ENCODE measurements at regions not wholly inside any gene's neighbourhood (a gene's known extent, or its start where the extent isn't known, plus 50 kb on each side); places are given as distances from the start of the nearest gene placed in this dataset.
"Not testable (repeated sequence)": the region's sequence is repeated elsewhere in the genome, so short reads cannot be mapped to it uniquely, and the experiment has no call there.

DNA sequence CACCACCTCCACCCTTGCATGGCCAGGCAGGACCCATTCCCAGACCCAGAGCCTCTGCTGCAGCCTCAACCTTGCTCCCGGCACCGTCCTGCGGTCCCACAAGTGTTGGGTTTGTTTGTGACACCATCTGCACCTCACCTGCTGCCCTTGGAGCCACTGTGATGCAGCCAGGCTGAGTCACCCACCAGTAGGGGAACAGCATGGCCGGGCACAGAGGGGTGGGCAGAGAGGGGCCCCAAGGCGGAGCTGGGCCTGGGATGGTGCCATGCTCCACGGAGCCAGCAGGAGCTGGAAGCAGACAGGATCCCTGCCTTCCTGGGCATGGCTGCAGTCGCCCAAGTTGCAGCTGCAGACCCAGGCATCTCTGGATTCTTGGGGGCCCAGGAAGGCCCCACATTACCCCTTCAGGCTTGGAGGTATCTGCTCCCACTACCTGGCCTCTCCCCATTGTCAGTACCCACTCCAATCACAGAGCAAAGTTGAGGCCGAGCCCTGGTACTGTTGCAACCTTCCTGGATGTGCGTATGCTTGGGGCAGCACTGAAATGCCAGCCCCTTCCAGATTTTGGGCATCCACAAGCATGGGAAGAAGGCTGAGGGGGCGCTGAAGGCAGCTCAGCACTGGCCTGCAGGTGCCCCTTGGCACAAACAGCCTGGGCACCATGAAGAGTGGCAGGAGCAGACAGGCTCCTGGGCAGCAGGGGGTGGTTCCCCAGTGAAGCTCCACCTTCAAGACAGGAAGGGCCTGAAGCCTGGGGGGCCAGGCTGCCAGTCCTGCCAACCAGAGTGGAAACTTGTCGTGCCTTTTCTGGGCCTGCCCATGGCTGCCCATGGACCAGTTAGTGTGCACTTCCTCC, 172.8 kb downstream of the MATN1 start:
- no peak for TF ChIP-seq EP300 (conservative IDR thresholded peaks at IDR 0.05; ENCODE audit: poor library complexity, severe bottlenecking)
- no peak for TF ChIP-seq SMC3 (conservative IDR thresholded peaks at IDR 0.05; ENCODE audit: poor library complexity)
- TF ChIP-seq TAF1 (IDR thresholded peaks at IDR 0.05; ENCODE audit: low read depth), result no peak
- no peak for TF ChIP-seq EZH2 (IDR thresholded peaks at IDR 0.05; ENCODE audit: borderline replicate concordance, insufficient read depth, low read length, poor library complexity, severe bottlenecking)
- no peak for TF ChIP-seq POLR2AphosphoS5 (IDR thresholded peaks at IDR 0.05)
- TF ChIP-seq, protein P1, sequence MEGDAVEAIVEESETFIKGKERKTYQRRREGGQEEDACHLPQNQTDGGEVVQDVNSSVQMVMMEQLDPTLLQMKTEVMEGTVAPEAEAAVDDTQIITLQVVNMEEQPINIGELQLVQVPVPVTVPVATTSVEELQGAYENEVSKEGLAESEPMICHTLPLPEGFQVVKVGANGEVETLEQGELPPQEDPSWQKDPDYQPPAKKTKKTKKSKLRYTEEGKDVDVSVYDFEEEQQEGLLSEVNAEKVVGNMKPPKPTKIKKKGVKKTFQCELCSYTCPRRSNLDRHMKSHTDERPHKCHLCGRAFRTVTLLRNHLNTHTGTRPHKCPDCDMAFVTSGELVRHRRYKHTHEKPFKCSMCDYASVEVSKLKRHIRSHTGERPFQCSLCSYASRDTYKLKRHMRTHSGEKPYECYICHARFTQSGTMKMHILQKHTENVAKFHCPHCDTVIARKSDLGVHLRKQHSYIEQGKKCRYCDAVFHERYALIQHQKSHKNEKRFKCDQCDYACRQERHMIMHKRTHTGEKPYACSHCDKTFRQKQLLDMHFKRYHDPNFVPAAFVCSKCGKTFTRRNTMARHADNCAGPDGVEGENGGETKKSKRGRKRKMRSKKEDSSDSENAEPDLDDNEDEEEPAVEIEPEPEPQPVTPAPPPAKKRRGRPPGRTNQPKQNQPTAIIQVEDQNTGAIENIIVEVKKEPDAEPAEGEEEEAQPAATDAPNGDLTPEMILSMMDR (IDR thresholded peaks at IDR 0.05; ENCODE audit: poor library complexity, severe bottlenecking), result no peak
- Histone ChIP-seq H3K9ac (ENCODE audit: low read length) (no peak overlapping the region), H2AFZ (ENCODE audit: low read depth, low read length) (no peak overlapping the region), H3K9me2 (ENCODE audit: insufficient read depth, low read length) (no peaks in the 10 kb centered on the region), H4K20me1 (ENCODE audit: insufficient read depth) (no peaks in the 10 kb centered on the region), H3K27ac (ENCODE audit: low read length) (no peak overlapping the region), H3K9me3 (ENCODE audit: low read length) (no peaks in the 10 kb centered on the region), H3K4me3 (ENCODE audit: low read length) (no peak overlapping the region), H3K27me3 (ENCODE audit: insufficient read depth, low read depth, low read length) (no peaks in the 10 kb centered on the region), H3K4me2 (ENCODE audit: low read length) (no peak overlapping the region), H3K36me3 (ENCODE audit: insufficient read depth, low read length) (no peaks in the 10 kb centered on the region), H3K79me2 (replicated peaks; ENCODE audit: insufficient read depth, low read length) (no peaks in the 10 kb centered on the region), H3F3A (ENCODE audit: insufficient read depth, low read length, poor library complexity, severe bottlenecking) (no peaks in the 10 kb centered on the region)

DNA sequence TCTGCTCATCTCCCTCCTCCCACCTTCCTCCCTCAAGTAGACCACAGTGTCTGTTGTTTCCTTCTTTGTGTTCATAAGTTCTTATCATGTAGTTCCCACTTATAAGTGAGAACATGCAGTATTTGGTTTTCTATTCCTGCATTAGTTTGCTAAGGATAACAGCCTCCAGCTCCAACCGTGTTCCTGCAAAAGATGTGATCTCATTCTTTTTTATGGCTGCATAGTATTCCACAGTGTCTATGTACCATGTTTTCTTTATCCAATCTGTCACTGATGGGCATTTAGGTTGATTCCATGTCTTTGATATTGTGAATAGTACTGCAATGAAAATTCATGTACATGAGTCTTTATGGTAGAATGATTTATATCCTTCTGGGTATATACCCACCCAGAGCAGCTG, 173.5 kb downstream of the MATN1 start:
- H3K4me2 ChIP-seq (ENCODE audit: low read length); H2AFZ ChIP-seq (ENCODE audit: low read depth, low read length); H3K27me3 ChIP-seq (ENCODE audit: insufficient read depth, low read depth, low read length); H3F3A ChIP-seq (ENCODE audit: insufficient read depth, low read length, poor library complexity, severe bottlenecking); H3K79me2 ChIP-seq (replicated peaks; ENCODE audit: insufficient read depth, low read length); H3K4me3 ChIP-seq (ENCODE audit: low read length); H3K27ac ChIP-seq (ENCODE audit: low read length); H4K20me1 ChIP-seq (ENCODE audit: insufficient read depth); H3K9ac ChIP-seq (ENCODE audit: low read length); H3K9me3 ChIP-seq (ENCODE audit: low read length); H3K9me2 ChIP-seq (ENCODE audit: insufficient read depth, low read length); H3K36me3 ChIP-seq (ENCODE audit: insufficient read depth, low read length): not testable (repeated sequence)

DNA sequence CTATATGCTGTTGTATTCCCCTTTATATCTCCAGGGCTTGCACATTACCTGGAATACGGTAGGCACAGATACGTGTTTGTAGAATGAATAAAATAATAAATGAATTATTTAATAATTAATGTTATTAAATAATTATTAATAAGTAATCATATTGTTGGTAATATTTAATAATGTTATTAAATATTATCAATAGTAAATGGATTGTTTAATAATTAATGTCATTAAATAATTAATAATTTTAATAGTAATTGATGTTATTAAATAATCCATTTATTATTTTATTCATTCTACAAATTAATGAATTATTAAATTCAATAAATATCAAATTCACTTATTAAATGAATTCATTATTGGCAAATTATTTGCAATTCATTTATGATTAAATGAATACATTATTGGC, 175.1 kb downstream of the MATN1 start:
- no peaks in the 10 kb centered on the region for H4K20me1 ChIP-seq (ENCODE audit: insufficient read depth)
- H2AFZ ChIP-seq (ENCODE audit: low read depth, low read length), result no peak overlapping the region
- TF ChIP-seq EP300 (conservative IDR thresholded peaks at IDR 0.05; ENCODE audit: poor library complexity, severe bottlenecking) (no peak), TAF1 (IDR thresholded peaks at IDR 0.05; ENCODE audit: low read depth) (no peak)
- TF ChIP-seq, protein P2, sequence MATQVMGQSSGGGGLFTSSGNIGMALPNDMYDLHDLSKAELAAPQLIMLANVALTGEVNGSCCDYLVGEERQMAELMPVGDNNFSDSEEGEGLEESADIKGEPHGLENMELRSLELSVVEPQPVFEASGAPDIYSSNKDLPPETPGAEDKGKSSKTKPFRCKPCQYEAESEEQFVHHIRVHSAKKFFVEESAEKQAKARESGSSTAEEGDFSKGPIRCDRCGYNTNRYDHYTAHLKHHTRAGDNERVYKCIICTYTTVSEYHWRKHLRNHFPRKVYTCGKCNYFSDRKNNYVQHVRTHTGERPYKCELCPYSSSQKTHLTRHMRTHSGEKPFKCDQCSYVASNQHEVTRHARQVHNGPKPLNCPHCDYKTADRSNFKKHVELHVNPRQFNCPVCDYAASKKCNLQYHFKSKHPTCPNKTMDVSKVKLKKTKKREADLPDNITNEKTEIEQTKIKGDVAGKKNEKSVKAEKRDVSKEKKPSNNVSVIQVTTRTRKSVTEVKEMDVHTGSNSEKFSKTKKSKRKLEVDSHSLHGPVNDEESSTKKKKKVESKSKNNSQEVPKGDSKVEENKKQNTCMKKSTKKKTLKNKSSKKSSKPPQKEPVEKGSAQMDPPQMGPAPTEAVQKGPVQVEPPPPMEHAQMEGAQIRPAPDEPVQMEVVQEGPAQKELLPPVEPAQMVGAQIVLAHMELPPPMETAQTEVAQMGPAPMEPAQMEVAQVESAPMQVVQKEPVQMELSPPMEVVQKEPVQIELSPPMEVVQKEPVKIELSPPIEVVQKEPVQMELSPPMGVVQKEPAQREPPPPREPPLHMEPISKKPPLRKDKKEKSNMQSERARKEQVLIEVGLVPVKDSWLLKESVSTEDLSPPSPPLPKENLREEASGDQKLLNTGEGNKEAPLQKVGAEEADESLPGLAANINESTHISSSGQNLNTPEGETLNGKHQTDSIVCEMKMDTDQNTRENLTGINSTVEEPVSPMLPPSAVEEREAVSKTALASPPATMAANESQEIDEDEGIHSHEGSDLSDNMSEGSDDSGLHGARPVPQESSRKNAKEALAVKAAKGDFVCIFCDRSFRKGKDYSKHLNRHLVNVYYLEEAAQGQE (IDR thresholded peaks at IDR 0.05; ENCODE audit: borderline replicate concordance), result no peak
- no peaks in the 10 kb centered on the region for H3K27me3 ChIP-seq (ENCODE audit: insufficient read depth, low read depth, low read length)
- no peak overlapping the region for H3K4me2 ChIP-seq (ENCODE audit: low read length)
- H3K79me2 ChIP-seq (replicated peaks; ENCODE audit: insufficient read depth, low read length), result no peaks in the 10 kb centered on the region
- no peaks in the 10 kb centered on the region for H3K36me3 ChIP-seq (ENCODE audit: insufficient read depth, low read length)
- H3K27ac ChIP-seq (ENCODE audit: low read length), result no peak overlapping the region
- no peaks in the 10 kb centered on the region for H3K9me3 ChIP-seq (ENCODE audit: low read length)
- no peak overlapping the region for H3K9ac ChIP-seq (ENCODE audit: low read length)
- H3K9me2 ChIP-seq (ENCODE audit: insufficient read depth, low read length), result no peaks in the 10 kb centered on the region
- no peak overlapping the region for H3K4me3 ChIP-seq (ENCODE audit: low read length)
- no peaks in the 10 kb centered on the region for H3F3A ChIP-seq (ENCODE audit: insufficient read depth, low read length, poor library complexity, severe bottlenecking)

- H3K4me2 ChIP-seq (ENCODE audit: low read length); H3K79me2 ChIP-seq (replicated peaks; ENCODE audit: insufficient read depth, low read length); H3K27me3 ChIP-seq (ENCODE audit: insufficient read depth, low read depth, low read length); H2AFZ ChIP-seq (ENCODE audit: low read depth, low read length); H4K20me1 ChIP-seq (ENCODE audit: insufficient read depth); H3K4me3 ChIP-seq (ENCODE audit: low read length); H3K36me3 ChIP-seq (ENCODE audit: insufficient read depth, low read length); H3K9ac ChIP-seq (ENCODE audit: low read length); H3K9me3 ChIP-seq (ENCODE audit: low read length); H3F3A ChIP-seq (ENCODE audit: insufficient read depth, low read length, poor library complexity, severe bottlenecking); H3K9me2 ChIP-seq (ENCODE audit: insufficient read depth, low read length); H3K27ac ChIP-seq (ENCODE audit: low read length): not testable (repeated sequence)
Measured at GRCh38 chr1:30547326-30547725, 176.1 kb downstream of the MATN1 start.

All from neural cell (in vitro differentiated cells).